ENCODE measurements at regions not wholly inside any gene's neighbourhood (a gene's known extent, or its start where the extent isn't known, plus 50 kb on each side); places are given as distances from the start of the nearest gene placed in this dataset.

DNA sequence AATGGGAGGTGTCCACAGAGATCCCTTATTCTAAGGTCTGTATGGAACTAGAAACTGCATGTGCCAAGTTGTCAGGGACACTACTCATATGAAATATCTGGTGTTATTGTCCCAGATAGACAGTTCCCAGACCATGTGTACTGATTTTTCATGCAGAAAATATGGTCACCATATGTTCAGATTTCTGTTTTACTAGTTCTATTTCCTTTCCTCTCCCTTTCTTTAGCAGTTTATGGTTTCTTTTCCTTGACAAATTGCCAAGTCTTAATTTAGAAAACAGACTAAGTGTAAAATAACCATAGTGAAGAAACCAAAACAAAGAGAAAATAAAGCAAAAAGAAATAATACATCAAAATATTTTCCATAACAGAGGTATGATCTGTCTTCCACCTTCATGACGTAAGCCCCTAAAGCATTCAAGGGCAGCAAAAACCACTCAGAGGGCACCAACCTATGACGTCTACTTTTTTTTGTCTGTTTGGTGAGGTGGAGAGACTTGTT lies 248.5 kb downstream of the KCTD12 start:
- CTCF ChIA-PET, result no interaction called here

DNA sequence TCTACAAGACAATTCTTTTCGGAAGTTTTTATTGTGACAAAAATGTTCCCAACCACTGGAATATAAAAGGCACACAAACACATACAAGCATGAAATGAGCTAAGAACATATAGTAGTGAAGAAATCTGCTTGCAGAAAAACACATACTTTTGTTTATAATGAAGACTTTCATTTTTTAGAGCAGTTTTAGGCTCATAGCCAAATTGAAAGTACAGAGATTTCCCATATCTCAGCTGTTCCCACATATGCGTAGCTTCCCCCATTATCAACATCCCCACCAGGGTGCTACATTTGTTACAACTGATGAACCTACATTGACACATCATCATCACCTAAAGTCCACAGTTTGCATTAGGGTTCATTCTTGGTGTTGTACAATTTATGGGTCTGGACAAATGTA lies 249.4 kb downstream of the KCTD12 start:
- H3K4me3 ChIP-seq (ENCODE audit: low read depth, low read length, poor library complexity, severe bottlenecking), result no peak overlapping the region
- H3K9me3 ChIP-seq (ENCODE audit: low read depth, low read length, poor library complexity, severe bottlenecking), result no peaks in the 10 kb centered on the region
- no peak overlapping the region for H3K27ac ChIP-seq (ENCODE audit: low read depth, low read length, poor library complexity, severe bottlenecking)
- POLR2A ChIA-PET (ENCODE audit: low non-redundant PET), result no interaction called here
- TF ChIP-seq CTCF (conservative IDR thresholded peaks at IDR 0.05; ENCODE audit: low read depth, low read length) (no peak), EZH2 (IDR thresholded peaks at IDR 0.05; ENCODE audit: borderline replicate concordance, low read depth, low read length, poor library complexity, severe bottlenecking) (no peak)
- DNase-seq (ENCODE audit: low spot score), result no peak
- intact Hi-C loops (cut with micrococcal nuclease; ENCODE audit: unreplicated experiment), result no loop called here
- CTCF ChIA-PET, result no interaction called here
- H3K27me3 ChIP-seq (replicated peaks; ENCODE audit: insufficient read depth, low read depth, low read length, poor library complexity), result no peaks in the 10 kb centered on the region
- peaks cover 7% of the 10 kb centered on the region for H3K4me1 ChIP-seq (ENCODE audit: insufficient read depth, low read length, poor library complexity, severe bottlenecking)
- no TSS peak for BruUV-seq (replicated peaks)
- H3K36me3 ChIP-seq (ENCODE audit: insufficient read depth, low read length, poor library complexity, severe bottlenecking), result no peaks in the 10 kb centered on the region

More for the DNA sequence above, 248.5 kb downstream of the KCTD12 start:
- intact Hi-C loops (cut with micrococcal nuclease; ENCODE audit: unreplicated experiment), result no loop called here
- H3K27ac ChIP-seq (ENCODE audit: low read depth, low read length, poor library complexity, severe bottlenecking), result no peak overlapping the region
- peaks cover 7% of the 10 kb centered on the region for H3K4me1 ChIP-seq (ENCODE audit: insufficient read depth, low read length, poor library complexity, severe bottlenecking)
- TF ChIP-seq EZH2 (IDR thresholded peaks at IDR 0.05; ENCODE audit: borderline replicate concordance, low read depth, low read length, poor library complexity, severe bottlenecking), result no peak
- TF ChIP-seq CTCF (conservative IDR thresholded peaks at IDR 0.05; ENCODE audit: low read depth, low read length), result no peak
- DNase-seq (ENCODE audit: low spot score), result no peak
- H3K36me3 ChIP-seq (ENCODE audit: insufficient read depth, low read length, poor library complexity, severe bottlenecking), result no peaks in the 10 kb centered on the region
- POLR2A ChIA-PET (ENCODE audit: low non-redundant PET), result no interaction called here
- H3K4me3 ChIP-seq (ENCODE audit: low read depth, low read length, poor library complexity, severe bottlenecking), result no peak overlapping the region
- H3K9me3 ChIP-seq (ENCODE audit: low read depth, low read length, poor library complexity, severe bottlenecking), result no peaks in the 10 kb centered on the region
- BruUV-seq (replicated peaks), result no TSS peak
- H3K27me3 ChIP-seq (replicated peaks; ENCODE audit: insufficient read depth, low read depth, low read length, poor library complexity), result no peaks in the 10 kb centered on the region

- no peaks in the 10 kb centered on the region for H3K27me3 ChIP-seq (replicated peaks; ENCODE audit: insufficient read depth, low read depth, low read length, poor library complexity)
- BruUV-seq (replicated peaks), result no TSS peak
- H3K9me3 ChIP-seq (ENCODE audit: low read depth, low read length, poor library complexity, severe bottlenecking), result no peaks in the 10 kb centered on the region
- H3K4me3 ChIP-seq (ENCODE audit: low read depth, low read length, poor library complexity, severe bottlenecking), result no peak overlapping the region
- H3K36me3 ChIP-seq (ENCODE audit: insufficient read depth, low read length, poor library complexity, severe bottlenecking), result no peaks in the 10 kb centered on the region
- ChIA-PET POLR2A (ENCODE audit: low non-redundant PET) (no interaction called here), CTCF (no interaction called here)
- H3K4me1 ChIP-seq (ENCODE audit: insufficient read depth, low read length, poor library complexity, severe bottlenecking), result peaks cover 7% of the 10 kb centered on the region
- H3K27ac ChIP-seq (ENCODE audit: low read depth, low read length, poor library complexity, severe bottlenecking), result no peak overlapping the region
- intact Hi-C loops (cut with micrococcal nuclease; ENCODE audit: unreplicated experiment), result no loop called here
- DNase-seq (ENCODE audit: low spot score), result no peak
- TF ChIP-seq EZH2 (IDR thresholded peaks at IDR 0.05; ENCODE audit: borderline replicate concordance, low read depth, low read length, poor library complexity, severe bottlenecking) (no peak), CTCF (conservative IDR thresholded peaks at IDR 0.05; ENCODE audit: low read depth, low read length) (no peak)
Observed at GRCh38 chr13:76635232-76636230, 250.7 kb downstream of the KCTD12 start.

Measured in A673 (cell line).